GM10248 (cell line): ENCODE measurements at regions not wholly inside any gene's neighbourhood (a gene's known extent, or its start where the extent isn't known, plus 50 kb on each side); places are given as distances from the start of the nearest gene placed in this dataset.
"Not testable (repeated sequence)": the region's sequence is repeated elsewhere in the genome, so short reads cannot be mapped to it uniquely, and the experiment has no call there.

Experiments
- CTCF ChIA-PET: fragments of 300-600 bp; sonication (Branson Sonifier 250); formaldehyde crosslinking; extraction: SDS; loops from one replicate; lab custom pipeline; 2021; ENCODE audit warnings: antibody characterized with exemption; lab: Yijun Ruan, JAX
- POLR2A ChIA-PET: fragments of 350-650 bp; sonication (Branson Sonifier 250); formaldehyde crosslinking; extraction: SDS; loops from one replicate; lab custom pipeline; 2020; ENCODE audit warnings: antibody characterized with exemption; lab: Yijun Ruan, JAX
- DNase-seq: peaks from one replicate; pipeline ENCODE4 v3.0.0; 2012; ENCODE audit errors: extremely low spot score
- TF ChIP-seq, protein P1 (sequence below): IDR thresholded peaks from 2 replicates; pipeline ENCODE4 v1.5.1; 2012; ENCODE audit warnings: mild to moderate bottlenecking, low read depth; ENCODE audit errors: extremely low read depth, missing control alignments, control extremely low read depth

GRCh38 chr1:169044971-169045370, 61.5 kb upstream of the ATP1B1 start:
- POLR2A ChIA-PET, result no interaction called here
- TF ChIP-seq, protein P1, sequence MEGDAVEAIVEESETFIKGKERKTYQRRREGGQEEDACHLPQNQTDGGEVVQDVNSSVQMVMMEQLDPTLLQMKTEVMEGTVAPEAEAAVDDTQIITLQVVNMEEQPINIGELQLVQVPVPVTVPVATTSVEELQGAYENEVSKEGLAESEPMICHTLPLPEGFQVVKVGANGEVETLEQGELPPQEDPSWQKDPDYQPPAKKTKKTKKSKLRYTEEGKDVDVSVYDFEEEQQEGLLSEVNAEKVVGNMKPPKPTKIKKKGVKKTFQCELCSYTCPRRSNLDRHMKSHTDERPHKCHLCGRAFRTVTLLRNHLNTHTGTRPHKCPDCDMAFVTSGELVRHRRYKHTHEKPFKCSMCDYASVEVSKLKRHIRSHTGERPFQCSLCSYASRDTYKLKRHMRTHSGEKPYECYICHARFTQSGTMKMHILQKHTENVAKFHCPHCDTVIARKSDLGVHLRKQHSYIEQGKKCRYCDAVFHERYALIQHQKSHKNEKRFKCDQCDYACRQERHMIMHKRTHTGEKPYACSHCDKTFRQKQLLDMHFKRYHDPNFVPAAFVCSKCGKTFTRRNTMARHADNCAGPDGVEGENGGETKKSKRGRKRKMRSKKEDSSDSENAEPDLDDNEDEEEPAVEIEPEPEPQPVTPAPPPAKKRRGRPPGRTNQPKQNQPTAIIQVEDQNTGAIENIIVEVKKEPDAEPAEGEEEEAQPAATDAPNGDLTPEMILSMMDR, result no peak
- CTCF ChIA-PET, result interaction anchor here (1.0 to 1.6 kb wide), 4 partner anchors 11 to 49 kb away, joined by 3 to 4 read pairs (median 3); no protein-coding TSS in a partner anchor
- no peak for DNase-seq

DNA sequence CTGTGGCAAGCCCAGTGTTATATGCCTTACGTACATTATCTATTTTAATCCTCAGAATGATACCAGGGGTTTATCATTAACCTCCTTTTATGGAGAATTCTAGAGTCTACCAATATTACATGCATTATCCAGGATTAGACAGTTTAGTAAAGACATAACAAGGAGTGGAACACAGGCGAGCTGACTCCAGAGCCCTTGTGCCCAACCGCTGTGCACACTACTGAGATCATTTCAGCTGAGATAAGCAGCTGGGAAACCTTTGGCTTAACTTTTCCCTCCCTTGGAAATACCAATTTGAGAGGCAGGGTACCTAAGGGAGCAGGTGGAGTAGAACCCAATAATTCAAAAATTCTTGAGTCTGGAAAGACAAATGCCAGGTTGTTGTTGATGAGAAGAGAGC, 59.8 kb upstream of the ATP1B1 start:
- ChIA-PET CTCF (interaction anchor here (1.0 to 1.2 kb wide), 2 partner anchors 16 to 45 kb away, joined by 3 read pairs; no protein-coding TSS in a partner anchor), POLR2A (no interaction called here)
- TF ChIP-seq, protein P1, result no peak
- no peak for DNase-seq

- CTCF ChIA-PET, result interaction anchor here (1.0 to 1.2 kb wide), 2 partner anchors 15 to 45 kb away, joined by 3 read pairs; no protein-coding TSS in a partner anchor
These were observed 59.4 kb upstream of the ATP1B1 start for GRCh38 chr1:169047074-169047473.

GRCh38 chr1:169048043-169048442, 58.4 kb upstream of the ATP1B1 start:
- ChIA-PET CTCF (interaction anchor here (1.2 to 1.3 kb wide), 2 partner anchors 13 to 43 kb away, joined by 4 to 6 read pairs; no protein-coding TSS in a partner anchor), POLR2A (no interaction called here)
- DNase-seq, result no peak
- TF ChIP-seq, protein P1, result no peak

More at GRCh38 chr1:169047074-169047473, 59.4 kb upstream of the ATP1B1 start:
- DNase-seq, result no peak
- TF ChIP-seq, protein P1, result no peak
- POLR2A ChIA-PET, result no interaction called here

DNA sequence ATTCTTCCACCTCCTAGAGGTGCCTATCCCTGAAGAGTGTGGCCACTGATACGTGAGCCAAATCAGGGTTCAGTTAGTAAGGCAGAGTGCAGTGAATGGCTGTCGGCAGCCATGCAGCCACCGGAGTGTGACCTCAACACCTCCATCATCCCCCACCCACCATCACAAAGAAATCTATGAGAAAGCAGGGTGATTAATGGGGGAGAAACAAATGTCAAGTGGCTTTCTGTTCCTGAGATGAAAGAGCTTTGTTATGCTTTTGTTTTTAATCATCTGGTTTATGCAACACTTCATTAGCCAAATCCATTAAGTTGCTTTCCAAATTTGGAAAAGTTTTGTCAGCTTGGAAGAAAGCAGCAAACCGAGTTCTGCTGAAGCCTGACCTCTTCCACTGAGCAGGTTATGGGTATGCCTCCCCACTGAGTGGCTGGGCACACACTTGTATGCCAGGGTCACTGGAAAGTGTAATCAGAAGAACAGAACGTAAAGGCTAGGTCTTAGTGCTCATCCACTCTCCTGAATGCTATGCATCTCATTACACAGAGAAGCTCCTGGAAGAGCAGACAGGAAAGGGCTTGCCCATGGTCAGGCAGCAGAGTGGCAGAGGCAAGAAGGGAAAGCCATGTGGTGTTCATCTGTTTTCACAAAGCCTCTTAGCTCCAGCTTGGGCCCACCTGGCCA, 57.1 kb upstream of the ATP1B1 start:
- no peak for DNase-seq
- ChIA-PET POLR2A (no interaction called here), CTCF (interaction anchor here (1.3 to 1.6 kb wide), 5 partner anchors 24 to 88 kb away, joined by 4 to 6 read pairs (median 4); no protein-coding TSS in a partner anchor)
- TF ChIP-seq, protein P1, result no peak

GRCh38 chr1:169051171-169051570, 55.3 kb upstream of the ATP1B1 start:
- TF ChIP-seq, protein P1, result no peak
- ChIA-PET POLR2A (no interaction called here), CTCF (interaction anchor here (0.7 to 1.4 kb wide), 4 partner anchors 15 to 30 kb away, joined by 3 to 4 read pairs (median 3); no protein-coding TSS in a partner anchor)
- no peak for DNase-seq

DNA sequence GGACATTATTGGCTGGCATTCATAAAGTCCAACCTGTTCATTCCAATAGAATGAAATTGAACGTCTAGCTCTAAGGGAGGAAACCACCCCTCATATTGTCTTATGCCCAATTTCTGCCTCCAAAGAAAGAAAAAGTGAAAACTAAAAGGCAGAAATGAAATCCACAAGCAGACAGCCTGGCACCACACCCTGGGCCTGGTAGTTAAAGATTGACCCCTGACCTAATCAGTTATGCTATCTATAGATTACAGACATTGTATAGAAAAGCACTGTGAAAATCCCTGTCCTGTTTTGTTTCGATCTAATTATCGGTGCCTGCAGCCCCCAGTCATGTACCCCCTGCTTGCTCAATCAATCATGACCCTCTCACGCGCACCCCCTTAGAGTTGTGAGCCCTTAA, 54.3 kb upstream of the ATP1B1 start:
- DNase-seq, POLR2A ChIA-PET: not testable (repeated sequence)
- CTCF ChIA-PET, result interaction anchor here (1.1 kb wide), 2 partner anchors 10 to 92 kb away, joined by 3 read pairs; no protein-coding TSS in a partner anchor
